Activated naive CD4-positive, alpha-beta T cell treated with anti-CD3 and anti-CD28 coated beads, Interleukin-2, amount 50 U/mL, for 16 hours (primary cell): ENCODE measurements at regions not wholly inside any gene's neighbourhood (a gene's known extent, or its start where the extent isn't known, plus 50 kb on each side); places are given as distances from the start of the nearest gene placed in this dataset.
"Not testable (repeated sequence)": the region's sequence is repeated elsewhere in the genome, so short reads cannot be mapped to it uniquely, and the experiment has no call there.

Experiments
- DNase-seq: peaks from one replicate; pipeline ENCODE4 v3.0.0-alpha.2; 2020

- no peak for DNase-seq
These were observed 121.3 kb upstream of the SALL1 start for GRCh38 chr16:51272420-51272819.

- DNase-seq, result no peak
These were observed 120.2 kb upstream of the SALL1 start for GRCh38 chr16:51271156-51271701.

- no peak for DNase-seq
These were observed 117.2 kb upstream of the SALL1 start for GRCh38 chr16:51268237-51268636.

- no peak for DNase-seq
These were observed 116.6 kb upstream of the SALL1 start for GRCh38 chr16:51267681-51268080.

GRCh38 chr16:51262428-51262827, 111.4 kb upstream of the SALL1 start:
- no peak for DNase-seq

- DNase-seq, result no peak
These were observed 110.8 kb upstream of the SALL1 start for GRCh38 chr16:51261919-51262318.

GRCh38 chr16:51255349-51255972, 104.4 kb upstream of the SALL1 start:
- no peak for DNase-seq

- not testable (repeated sequence) for DNase-seq
These were observed 103.3 kb upstream of the SALL1 start for GRCh38 chr16:51254390-51254789.

- DNase-seq, result no peak
These were observed 97.1 kb upstream of the SALL1 start for GRCh38 chr16:51248217-51248616.

GRCh38 chr16:51245658-51245995, 94.6 kb upstream of the SALL1 start:
- DNase-seq, result no peak

- no peak for DNase-seq
These were observed 94.0 kb upstream of the SALL1 start for GRCh38 chr16:51244887-51245657.

GRCh38 chr16:51243936-51244436, 92.9 kb upstream of the SALL1 start:
- DNase-seq, result no peak

- no peak for DNase-seq
These were observed 91.4 kb upstream of the SALL1 start for GRCh38 chr16:51242296-51242994.

GRCh38 chr16:51239196-51239595, 88.1 kb upstream of the SALL1 start:
- DNase-seq, result no peak

GRCh38 chr16:51237861-51238378, 86.8 kb upstream of the SALL1 start:
- no peak for DNase-seq

GRCh38 chr16:51237207-51237606, 86.1 kb upstream of the SALL1 start:
- DNase-seq, result no peak

GRCh38 chr16:51236583-51236982, 85.5 kb upstream of the SALL1 start:
- DNase-seq, result no peak

- DNase-seq, result no peak
These were observed 80.6 kb upstream of the SALL1 start for GRCh38 chr16:51231702-51232101.

GRCh38 chr16:51230035-51230434, 79.0 kb upstream of the SALL1 start:
- DNase-seq, result not testable (repeated sequence)

GRCh38 chr16:51228097-51228659, 77.1 kb upstream of the SALL1 start:
- no peak for DNase-seq

- no peak for DNase-seq
These were observed 74.8 kb upstream of the SALL1 start for GRCh38 chr16:51225878-51226277.

- no peak for DNase-seq
These were observed 73.2 kb upstream of the SALL1 start for GRCh38 chr16:51224317-51224716.

- DNase-seq, result no peak
These were observed 70.9 kb upstream of the SALL1 start for GRCh38 chr16:51222016-51222415.
